ENCODE measurements at regions not wholly inside any gene's neighbourhood (a gene's known extent, or its start where the extent isn't known, plus 50 kb on each side); places are given as distances from the start of the nearest gene placed in this dataset.
"Not testable (repeated sequence)": the region's sequence is repeated elsewhere in the genome, so short reads cannot be mapped to it uniquely, and the experiment has no call there.

DNA sequence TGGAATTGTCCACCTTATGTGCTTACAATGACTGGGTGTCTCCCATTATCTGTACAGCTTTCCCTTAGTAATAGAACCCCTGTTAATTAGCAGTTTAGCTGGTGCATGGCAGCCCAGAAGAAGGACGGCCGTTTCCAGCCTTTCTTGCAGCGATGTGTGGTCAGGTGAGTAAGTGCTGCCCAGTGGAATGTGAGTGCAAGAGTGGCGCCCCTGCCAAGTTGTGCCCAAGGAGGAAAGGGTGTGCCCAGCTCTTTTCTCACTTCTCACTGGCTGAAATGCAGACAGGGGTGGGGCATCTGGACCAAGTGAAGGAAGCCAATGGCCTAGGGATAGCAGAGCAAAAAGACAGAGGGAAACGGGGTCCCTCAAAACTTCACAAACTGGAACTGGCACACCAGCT lies 296.8 kb downstream of the PREX1 start:
- DNase-seq, result no peak

- DNase-seq, result no peak
Measured at GRCh38 chr20:48528346-48528745, 299.5 kb downstream of the PREX1 start.

DNA sequence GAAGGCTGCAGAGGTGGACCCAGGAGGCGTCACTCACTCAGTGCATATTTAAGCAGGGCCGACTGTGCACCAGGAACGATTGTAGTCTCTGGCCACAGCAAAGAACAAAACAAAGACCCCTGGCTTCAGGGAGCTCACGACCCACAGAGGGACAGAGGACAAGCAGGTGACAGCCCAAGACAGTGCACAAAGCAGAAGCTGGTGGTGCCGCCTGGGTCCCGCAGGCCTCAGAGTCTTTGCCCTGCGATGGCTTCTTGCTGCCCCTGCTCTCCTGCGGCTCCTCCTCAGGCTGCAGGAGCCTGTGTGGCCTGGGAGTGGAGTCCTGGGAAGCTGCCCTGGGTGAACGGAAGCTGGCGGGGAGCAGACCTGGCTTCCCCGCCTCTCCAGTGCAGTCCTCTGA lies 300.0 kb downstream of the PREX1 start:
- DNase-seq, result no peak

GRCh38 chr20:48526936-48527335 lies 300.9 kb downstream of the PREX1 start:
- DNase-seq, result no peak

DNA sequence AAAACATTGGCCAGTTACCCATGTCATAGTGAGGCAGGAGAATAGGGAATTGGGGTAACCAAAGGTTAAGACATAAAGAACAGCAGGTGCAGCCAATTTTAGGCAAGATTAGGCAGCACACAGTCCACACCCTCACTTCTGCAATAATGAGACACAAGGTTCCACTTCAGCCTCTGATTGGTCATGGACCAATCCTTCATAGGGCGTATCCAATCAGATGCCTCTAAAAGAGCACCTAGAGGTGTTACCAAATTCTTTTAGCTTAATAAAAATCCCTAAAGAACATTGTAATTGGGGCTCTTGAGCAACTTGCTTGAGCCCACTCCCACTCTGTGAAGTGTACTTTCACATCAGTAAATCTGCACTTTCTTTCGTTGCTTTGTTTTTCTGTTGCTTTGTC lies 302.4 kb downstream of the PREX1 start:
- no peak for DNase-seq

DNA sequence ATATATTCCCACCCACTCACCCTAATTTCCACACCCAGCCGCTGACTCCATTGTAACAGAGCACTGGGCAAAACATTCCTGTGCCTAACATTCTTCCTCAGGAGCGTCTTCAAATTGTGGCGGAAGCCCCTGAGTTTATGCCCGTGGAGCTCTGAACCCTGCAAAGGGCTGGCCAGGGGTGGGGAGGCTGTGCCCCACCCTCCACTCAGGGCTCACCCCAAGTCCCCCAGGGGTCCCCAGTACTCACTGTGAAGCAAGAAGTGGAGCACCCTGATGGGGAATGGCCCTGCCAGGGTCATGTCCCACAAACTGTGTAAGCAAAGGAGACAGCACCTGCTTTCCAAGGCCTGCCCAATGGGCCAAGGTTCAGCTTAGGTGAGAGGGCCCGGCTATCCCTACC lies 303.2 kb downstream of the PREX1 start:
- DNase-seq, result no peak

GRCh38 chr20:48523191-48523995 lies 304.4 kb downstream of the PREX1 start:
- peak; percentile 16 to 39 for DNase-seq

- no peak for DNase-seq
Measured at GRCh38 chr20:48521121-48521520, 306.7 kb downstream of the PREX1 start.

DNA sequence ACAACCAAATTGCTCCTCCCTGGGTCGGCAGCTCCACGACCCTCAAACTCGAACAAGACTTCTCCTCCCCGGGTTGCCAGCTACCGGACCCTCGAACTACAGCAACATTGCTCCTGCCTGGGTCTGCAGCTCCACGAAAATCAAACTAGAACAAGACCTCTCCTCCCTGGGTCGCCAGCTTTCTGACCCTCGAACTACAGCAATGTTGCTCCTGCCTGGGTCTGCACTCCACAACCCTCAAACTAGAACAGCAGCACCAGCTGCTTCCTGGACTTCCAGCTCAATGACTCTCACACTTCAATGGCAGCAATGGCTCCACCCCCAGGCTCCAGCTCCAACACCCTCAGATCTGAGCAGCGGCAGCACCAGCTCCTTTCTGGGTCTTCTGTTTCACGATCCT lies 311.6 kb downstream of the PREX1 start:
- DNase-seq, result not testable (repeated sequence)

DNA sequence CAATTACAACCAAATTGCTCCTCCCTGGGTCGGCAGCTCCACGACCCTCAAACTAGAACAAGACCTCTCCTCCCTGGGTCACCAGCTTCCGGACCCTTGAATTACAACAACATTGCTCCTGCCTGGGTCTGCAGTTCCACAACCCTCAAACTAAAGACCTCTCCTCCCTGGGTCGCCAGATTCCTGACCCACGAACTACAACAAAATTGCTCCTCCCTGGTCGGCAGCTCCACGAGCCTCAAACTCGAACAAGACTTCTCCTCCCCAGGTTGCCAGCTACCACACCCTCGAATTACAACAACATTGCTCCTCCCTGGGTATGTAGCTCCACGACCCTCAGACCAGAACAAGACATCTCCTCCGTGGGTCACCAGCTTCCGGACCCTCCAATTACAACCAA lies 313.2 kb downstream of the PREX1 start:
- DNase-seq, result not testable (repeated sequence)

DNA sequence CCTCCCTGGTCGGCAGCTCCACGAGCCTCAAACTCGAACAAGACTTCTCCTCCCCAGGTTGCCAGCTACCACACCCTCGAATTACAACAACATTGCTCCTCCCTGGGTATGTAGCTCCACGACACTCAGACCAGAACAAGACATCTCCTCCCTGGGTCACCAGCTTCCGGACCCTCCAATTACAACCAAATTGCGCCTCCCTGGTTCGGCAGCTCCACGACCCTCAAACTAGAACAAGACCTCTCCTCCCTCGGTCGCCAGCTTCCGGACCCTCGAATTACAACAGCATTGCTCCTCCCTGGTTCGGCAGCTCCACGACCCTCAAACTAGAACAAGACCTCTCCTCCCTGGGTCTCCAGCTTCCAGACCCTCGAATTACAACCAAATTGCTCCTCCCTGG lies 315.3 kb downstream of the PREX1 start:
- not testable (repeated sequence) for DNase-seq

DNA sequence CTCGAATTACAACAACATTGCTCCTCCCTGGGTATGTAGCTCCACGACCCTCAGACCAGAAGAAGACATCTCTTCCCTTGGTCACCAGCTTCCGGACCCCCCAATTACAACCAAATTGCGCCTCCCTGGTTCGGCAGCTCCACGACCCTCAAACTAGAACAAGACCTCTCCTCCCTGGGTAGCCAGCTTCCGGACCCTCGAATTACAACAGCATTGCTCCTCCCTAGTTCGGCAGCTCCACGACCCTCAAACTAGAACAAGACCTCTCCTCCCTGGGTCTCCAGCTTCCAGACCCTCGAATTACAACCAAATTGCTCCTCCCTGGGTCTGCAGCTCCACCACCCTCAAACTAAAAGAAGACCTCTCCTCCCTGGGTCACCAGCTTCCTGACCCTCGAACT lies 322.7 kb downstream of the PREX1 start:
- DNase-seq, result not testable (repeated sequence)

GRCh38 chr20:48503166-48503815 lies 324.5 kb downstream of the PREX1 start:
- no peak for DNase-seq

DNA sequence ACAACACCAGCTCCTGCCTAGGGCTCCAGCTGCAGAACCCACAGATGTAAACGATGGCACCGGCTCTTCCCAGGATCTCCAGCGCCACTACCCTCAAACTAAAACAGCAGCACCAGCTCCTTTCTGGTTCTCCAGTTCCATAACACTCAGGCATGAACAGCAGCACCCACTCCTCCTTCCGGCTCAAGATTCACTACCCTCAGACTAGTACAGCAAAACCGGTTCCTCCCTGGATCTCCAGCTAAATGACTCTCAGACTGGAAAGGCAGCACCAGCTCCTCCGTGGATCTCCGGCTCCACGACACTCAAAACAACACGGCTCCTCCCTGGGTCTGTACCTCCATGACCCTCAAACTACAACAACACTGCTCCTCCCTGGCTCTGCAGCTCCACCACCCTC lies 325.0 kb downstream of the PREX1 start:
- DNase-seq, result no peak

GRCh38 chr20:48502016-48502415 lies 325.8 kb downstream of the PREX1 start:
- DNase-seq, result no peak

DNA sequence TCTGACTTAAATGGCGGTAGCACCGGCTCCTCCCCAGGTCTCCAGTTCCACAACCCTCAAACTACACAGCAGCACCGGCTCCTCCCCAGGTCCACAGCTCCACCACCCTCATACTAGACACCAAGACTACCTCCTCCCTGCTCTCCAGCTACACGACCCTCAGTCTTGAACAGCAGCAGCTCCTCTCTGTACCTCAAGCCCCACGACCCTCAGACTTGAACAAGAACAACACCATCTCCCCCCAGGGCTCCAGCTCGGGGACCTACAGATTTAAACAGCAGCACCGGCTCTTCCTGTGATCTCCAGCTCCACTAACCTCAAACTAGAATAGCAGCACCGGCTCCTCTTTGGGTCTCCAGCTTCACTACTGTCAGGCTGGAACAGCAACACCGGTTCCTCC lies 326.9 kb downstream of the PREX1 start:
- DNase-seq, result not testable (repeated sequence)

DNA sequence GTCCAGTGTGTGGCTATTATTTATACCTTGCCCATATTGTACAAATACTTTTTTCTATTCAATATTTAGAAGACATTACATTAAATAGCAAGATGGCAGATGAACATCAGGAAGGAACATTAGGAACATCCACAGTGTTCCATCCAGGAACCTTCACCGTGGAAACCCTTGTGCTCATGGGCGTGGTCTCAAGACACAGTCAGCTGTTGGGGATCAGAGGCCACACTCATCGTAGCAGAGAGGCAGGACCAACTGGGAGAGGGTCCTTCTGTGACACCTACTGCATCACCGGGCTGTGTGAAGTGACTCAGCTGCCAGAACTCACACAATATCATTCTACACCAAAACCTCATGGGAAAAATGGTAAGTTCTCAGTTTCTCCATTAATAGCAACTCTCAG lies 328.9 kb downstream of the PREX1 start:
- not testable (repeated sequence) for DNase-seq

- DNase-seq, result not testable (repeated sequence)
Measured at GRCh38 chr20:48498125-48498524, 329.7 kb downstream of the PREX1 start.

DNA sequence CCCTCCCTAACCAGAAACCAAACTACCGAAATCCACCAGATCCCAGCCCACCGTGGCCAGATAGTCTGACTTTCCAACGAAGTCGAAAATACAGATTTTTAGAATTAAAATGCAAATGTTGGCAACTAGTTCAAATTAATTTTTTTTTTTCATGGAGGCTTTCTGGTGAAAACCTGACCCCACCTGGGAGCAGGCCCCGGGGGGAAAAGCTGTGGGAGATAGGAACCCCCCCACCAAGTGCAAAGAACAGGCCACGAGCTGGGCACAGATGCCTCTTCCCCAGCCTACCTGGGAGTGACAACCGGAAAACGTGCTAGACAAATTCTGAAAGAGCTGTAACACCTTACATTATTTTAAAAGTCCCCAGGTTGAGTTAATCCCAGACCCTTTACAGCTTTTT lies 333.8 kb downstream of the PREX1 start:
- no peak for DNase-seq

DNA sequence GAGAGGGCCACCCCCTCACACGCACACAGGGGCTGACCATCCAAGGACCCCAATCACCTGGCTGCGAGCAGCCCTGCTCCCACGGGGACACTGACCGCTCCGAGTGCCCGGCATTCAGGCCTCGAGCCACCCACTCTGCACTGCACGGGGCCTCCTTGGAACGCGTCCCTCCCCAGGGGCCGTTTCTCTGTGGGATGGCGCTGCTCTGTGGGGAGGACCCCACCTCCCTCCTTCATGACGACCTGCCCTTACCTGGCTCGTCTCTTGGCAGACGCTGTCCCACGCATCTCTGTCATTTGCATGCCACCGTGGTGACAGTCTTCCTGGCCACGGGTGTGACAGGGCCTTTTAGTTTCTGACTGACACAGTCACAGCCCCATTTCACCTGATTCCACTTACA lies 334.5 kb downstream of the PREX1 start:
- DNase-seq, result not testable (repeated sequence)

GRCh38 chr20:48492715-48493070 lies 335.1 kb downstream of the PREX1 start:
- DNase-seq, result no peak

DNA sequence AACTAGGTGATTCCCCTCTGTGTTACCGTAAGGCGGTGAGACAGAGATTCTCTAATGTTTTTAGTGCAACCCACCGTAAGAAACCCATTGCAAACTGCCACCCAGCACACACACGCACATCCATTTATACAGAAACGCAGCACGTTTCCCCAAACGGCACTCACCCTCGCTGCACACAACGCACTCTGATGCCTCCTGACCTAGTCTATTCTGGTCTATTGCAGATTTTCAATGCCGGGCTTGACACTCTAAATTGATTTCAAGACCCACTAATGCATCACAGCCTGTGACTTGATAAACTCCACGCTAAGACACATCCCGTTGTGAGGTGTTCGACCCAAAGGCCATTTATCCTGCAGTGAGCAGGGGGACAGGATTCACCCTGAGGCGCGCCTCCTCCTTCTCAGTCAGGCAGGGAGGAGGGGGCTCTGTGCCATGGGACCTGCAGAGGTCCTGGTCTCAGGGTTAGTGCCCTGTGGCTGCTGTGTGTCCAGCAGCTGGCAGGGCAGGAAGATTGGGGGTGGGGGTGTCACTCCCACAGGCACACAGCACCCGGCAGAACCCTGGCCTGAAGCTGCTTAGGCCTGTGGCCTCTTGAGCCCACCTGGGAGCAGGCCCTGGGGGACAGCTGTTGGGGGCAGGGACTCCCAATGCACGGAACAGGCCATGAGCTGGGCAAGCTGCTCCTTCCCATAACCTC lies 335.6 kb downstream of the PREX1 start:
- no peak for DNase-seq

DNA sequence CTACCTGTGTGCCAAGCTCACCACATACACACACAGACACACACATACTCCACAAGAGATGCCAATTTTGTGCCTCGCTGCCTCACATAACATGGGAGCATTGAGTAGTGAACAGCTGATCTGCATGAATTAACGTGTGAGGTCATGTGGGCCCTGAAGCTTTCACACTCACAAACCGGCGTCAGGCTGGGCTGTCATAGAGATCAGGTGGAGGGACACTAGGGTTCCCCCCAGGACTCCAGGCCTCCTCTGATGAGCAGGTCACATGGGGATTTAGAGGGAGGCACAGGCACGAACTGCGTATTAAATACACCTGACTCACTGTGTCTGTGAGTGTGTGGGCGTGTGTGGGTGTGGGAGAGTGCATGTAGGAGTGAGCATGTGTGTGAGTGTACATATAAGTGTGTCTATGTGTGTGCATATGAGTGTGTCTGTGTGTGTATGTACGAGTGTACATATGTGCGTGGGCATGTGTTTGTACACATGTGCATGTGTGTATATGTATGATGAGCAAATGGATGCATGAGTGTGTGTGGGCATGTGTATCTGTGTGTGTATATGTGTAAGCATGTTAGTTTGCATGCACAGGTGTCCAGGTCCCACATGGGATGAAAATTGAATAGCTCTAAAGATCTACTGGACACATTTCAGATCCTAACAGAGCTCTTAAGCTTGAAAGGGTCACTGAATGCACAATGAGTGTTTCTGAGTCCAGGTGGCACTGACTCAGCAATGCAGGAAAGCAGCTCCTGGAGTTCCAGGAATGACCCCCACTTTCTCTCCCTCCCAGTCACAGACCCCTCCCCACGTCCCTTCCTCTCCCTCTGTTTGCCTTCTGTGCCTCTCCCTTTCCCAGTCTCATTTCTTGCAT lies 336.6 kb downstream of the PREX1 start:
- no peak for DNase-seq

Data from inflammatory macrophage treated with lipopolysaccharide for 1 hour (primary cell).